ENCODE measurements at regions not wholly inside any gene's neighbourhood (a gene's known extent, or its start where the extent isn't known, plus 50 kb on each side); places are given as distances from the start of the nearest gene placed in this dataset.

GRCh38 chr1:164971921-164972415, 384.5 kb downstream of the LMX1A start:
- Histone ChIP-seq H3K4me3 (no peak overlapping the region), H3K9me3 (no peaks in the 10 kb centered on the region), H3K36me3 (no peaks in the 10 kb centered on the region), H3K27ac (no peak overlapping the region), H3K4me1 (no peaks in the 10 kb centered on the region), H3K27me3 (no peaks in the 10 kb centered on the region)
- no peak for TF ChIP-seq CTCF (IDR thresholded peaks at IDR 0.05)
- DNase-seq: no peak
- intact Hi-C loops (cut with DNase I; ENCODE audit: low total_unique reads): no loop called here

DNA sequence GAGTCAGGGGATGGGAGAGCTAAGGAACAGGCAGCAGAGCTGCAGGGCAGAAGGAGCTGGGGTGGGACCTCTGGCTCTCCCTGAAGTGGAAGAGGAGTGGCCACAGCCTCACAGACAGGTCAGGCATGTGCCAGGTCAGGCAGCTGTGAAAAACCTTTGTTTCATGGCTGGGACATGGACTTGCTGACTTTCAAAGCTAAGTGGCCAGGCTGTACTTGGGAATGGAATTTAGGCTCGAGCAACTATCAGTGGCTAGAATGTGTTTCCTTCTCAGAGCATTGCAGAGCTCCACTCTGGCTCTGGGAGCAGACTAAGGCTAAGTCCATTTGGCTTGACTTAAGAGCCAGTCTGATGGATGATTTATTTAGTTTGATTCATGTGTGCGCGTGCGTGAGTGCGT, 385.1 kb downstream of the LMX1A start:
- no peaks in the 10 kb centered on the region for H3K4me1 ChIP-seq
- no peak for DNase-seq
- no peak overlapping the region for H3K27ac ChIP-seq
- H3K27me3 ChIP-seq: no peaks in the 10 kb centered on the region
- H3K9me3 ChIP-seq: no peaks in the 10 kb centered on the region
- TF ChIP-seq CTCF (IDR thresholded peaks at IDR 0.05): no peak
- intact Hi-C loops (cut with DNase I; ENCODE audit: low total_unique reads): no loop called here
- no peak overlapping the region for H3K4me3 ChIP-seq
- H3K36me3 ChIP-seq: no peaks in the 10 kb centered on the region

DNA sequence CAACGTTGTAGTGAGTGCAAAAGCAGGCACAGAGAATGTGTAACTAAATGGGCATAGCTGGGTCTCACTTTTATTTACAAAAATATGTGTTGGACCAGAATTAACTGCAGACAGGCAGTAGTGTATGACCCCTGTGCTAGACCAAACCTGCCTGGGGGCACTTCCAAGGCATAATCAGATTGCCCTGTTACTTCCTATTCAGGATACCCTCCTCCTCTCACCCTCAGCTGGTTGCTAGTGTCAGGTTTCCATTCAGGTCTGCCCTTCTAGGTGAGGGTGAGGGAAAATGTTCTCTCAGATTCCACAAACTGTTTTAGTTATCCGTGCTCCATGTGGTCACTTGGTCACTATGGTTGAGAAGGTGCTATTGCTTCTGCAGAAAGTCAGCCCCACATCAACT, 387.3 kb downstream of the LMX1A start:
- TF ChIP-seq CTCF (IDR thresholded peaks at IDR 0.05): no peak
- no peaks in the 10 kb centered on the region for H3K9me3 ChIP-seq
- no peaks in the 10 kb centered on the region for H3K4me1 ChIP-seq
- H3K27me3 ChIP-seq: no peaks in the 10 kb centered on the region
- no peak overlapping the region for H3K4me3 ChIP-seq
- intact Hi-C loops (cut with DNase I; ENCODE audit: low total_unique reads): no loop called here
- no peak for DNase-seq
- H3K27ac ChIP-seq: no peak overlapping the region
- H3K36me3 ChIP-seq: no peaks in the 10 kb centered on the region

DNA sequence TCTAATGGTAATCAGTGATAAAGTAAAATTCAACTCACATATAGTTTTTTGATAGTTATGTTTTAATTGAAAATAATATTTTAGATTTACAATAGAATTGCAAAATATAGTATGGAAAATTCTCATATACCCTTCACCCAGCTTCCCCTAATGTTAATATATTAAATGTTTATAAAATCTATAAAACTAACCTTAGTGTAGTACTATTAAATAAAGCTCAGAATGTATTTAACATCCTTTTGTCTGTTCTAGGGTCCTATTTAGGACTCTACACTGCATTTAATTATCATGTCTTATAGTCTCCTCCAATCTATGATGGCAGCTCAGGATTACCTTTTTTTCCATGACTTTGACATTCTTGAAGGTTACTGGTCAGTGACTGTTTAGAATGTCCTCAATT, 389.2 kb downstream of the LMX1A start:
- H3K27ac ChIP-seq: no peak overlapping the region
- no peak overlapping the region for H3K4me3 ChIP-seq
- no peaks in the 10 kb centered on the region for H3K9me3 ChIP-seq
- H3K27me3 ChIP-seq: no peaks in the 10 kb centered on the region
- H3K36me3 ChIP-seq: no peaks in the 10 kb centered on the region
- no peaks in the 10 kb centered on the region for H3K4me1 ChIP-seq
- intact Hi-C loops (cut with DNase I; ENCODE audit: low total_unique reads): no loop called here
- no peak for TF ChIP-seq CTCF (IDR thresholded peaks at IDR 0.05)
- DNase-seq: no peak

- no peak for TF ChIP-seq CTCF (IDR thresholded peaks at IDR 0.05)
These were observed 394.8 kb downstream of the LMX1A start for GRCh38 chr1:164961715-164962114.

More at GRCh38 chr1:164961715-164962114, 394.8 kb downstream of the LMX1A start:
- intact Hi-C loops (cut with DNase I; ENCODE audit: low total_unique reads): no loop called here
- Histone ChIP-seq H3K4me3 (no peak overlapping the region), H3K36me3 (no peaks in the 10 kb centered on the region), H3K27me3 (no peaks in the 10 kb centered on the region), H3K9me3 (no peaks in the 10 kb centered on the region), H3K4me1 (no peaks in the 10 kb centered on the region), H3K27ac (no peak overlapping the region)
- no peak for DNase-seq
